NCI-H2196 (cell line): ENCODE measurements at regions not wholly inside any gene's neighbourhood (a gene's known extent, or its start where the extent isn't known, plus 50 kb on each side); places are given as distances from the start of the nearest gene placed in this dataset.
A peak's percentile ranks its signal among the peaks of the same experiment; 100 is the strongest.
"Not testable (repeated sequence)": the region's sequence is repeated elsewhere in the genome, so short reads cannot be mapped to it uniquely, and the experiment has no call there.

Experiments
- DNase-seq: peaks from one replicate; lab custom pipeline; 2025; ENCODE audit not compliant: unreplicated experiment; lab: John Stamatoyannopoulos, UW

GRCh38 chr14:21867541-21867940, 193.9 kb upstream of the OR4E1 start:
- DNase-seq: no peak

- no peak for DNase-seq
Measured at GRCh38 chr14:21866479-21866878, 192.9 kb upstream of the OR4E1 start.

GRCh38 chr14:21863289-21863688, 189.7 kb upstream of the OR4E1 start:
- DNase-seq: no peak

- DNase-seq: no peak
Measured at GRCh38 chr14:21861153-21861552, 187.5 kb upstream of the OR4E1 start.

- DNase-seq: no peak
Measured at GRCh38 chr14:21860172-21860571, 186.6 kb upstream of the OR4E1 start.

GRCh38 chr14:21852775-21853174, 179.2 kb upstream of the OR4E1 start:
- DNase-seq: no peak

- no peak for DNase-seq
Measured at GRCh38 chr14:21852061-21852664, 178.5 kb upstream of the OR4E1 start.

- DNase-seq: not testable (repeated sequence)
Measured at GRCh38 chr14:21846902-21847301, 173.3 kb upstream of the OR4E1 start.

- DNase-seq: peak; percentile 10
Measured at GRCh38 chr14:21846227-21846885, 172.7 kb upstream of the OR4E1 start.

- DNase-seq: no peak
Measured at GRCh38 chr14:21840765-21841164, 167.1 kb upstream of the OR4E1 start.

- no peak for DNase-seq
Measured at GRCh38 chr14:21833836-21834235, 160.2 kb upstream of the OR4E1 start.

- no peak for DNase-seq
Measured at GRCh38 chr14:21825845-21826244, 152.2 kb upstream of the OR4E1 start.

GRCh38 chr14:21825149-21825743, 151.6 kb upstream of the OR4E1 start:
- DNase-seq: no peak

- no peak for DNase-seq
Measured at GRCh38 chr14:21822109-21822508, 148.5 kb upstream of the OR4E1 start.

- DNase-seq: no peak
Measured at GRCh38 chr14:21820631-21821030, 147.0 kb upstream of the OR4E1 start.

- not testable (repeated sequence) for DNase-seq
Measured at GRCh38 chr14:21819891-21820290, 146.3 kb upstream of the OR4E1 start.

- DNase-seq: not testable (repeated sequence)
Measured at GRCh38 chr14:21817010-21817409, 143.4 kb upstream of the OR4E1 start.

- DNase-seq: no peak
Measured at GRCh38 chr14:21807975-21808374, 134.4 kb upstream of the OR4E1 start.

- no peak for DNase-seq
Measured at GRCh38 chr14:21804981-21805380, 131.4 kb upstream of the OR4E1 start.

- DNase-seq: no peak
Measured at GRCh38 chr14:21802441-21802840, 128.8 kb upstream of the OR4E1 start.

- DNase-seq: no peak
Measured at GRCh38 chr14:21796916-21797315, 123.3 kb upstream of the OR4E1 start.

- DNase-seq: no peak
Measured at GRCh38 chr14:21795456-21795855, 121.8 kb upstream of the OR4E1 start.

GRCh38 chr14:21791749-21792148, 118.1 kb upstream of the OR4E1 start:
- DNase-seq: no peak
